ENCODE measurements at regions not wholly inside any gene's neighbourhood (a gene's known extent, or its start where the extent isn't known, plus 50 kb on each side); places are given as distances from the start of the nearest gene placed in this dataset.

- H3K27ac Mint-ChIP-seq, result no peak overlapping the region
- Histone ChIP-seq H3K27ac (ENCODE audit: low read depth in 1 of 2, low read length in 2 of 2) (no peak overlapping the region), H3K4me3 (ENCODE audit: low read length) (no peak overlapping the region), H3K9me3 (ENCODE audit: control insufficient read depth in 1 of 2, insufficient read depth in 1 of 2, low read length in 2 of 2) (peaks cover 0 to 3% of the 10 kb centered on the region in 2 experiments), H3K4me1 (ENCODE audit: insufficient read depth, low read length) (no peaks in the 10 kb centered on the region), H3K36me3 (ENCODE audit: insufficient read depth, low read length) (no peaks in the 10 kb centered on the region), H3K27me3 (ENCODE audit: control insufficient read depth in 1 of 2, insufficient read depth in 2 of 2, low read length in 2 of 2) (no peaks in the 10 kb centered on the region)
- no peaks in the 10 kb centered on the region for H3K36me3 Mint-ChIP-seq (ENCODE audit: low read depth)
- H3K9me3 Mint-ChIP-seq, result no peaks in the 10 kb centered on the region
- CTCF ChIA-PET, result no interaction called here
- intact Hi-C loops (cut with DNase I, micrococcal nuclease), result no loop called here
- POLR2A ChIA-PET, result no interaction called here
- H3K4me1 Mint-ChIP-seq (ENCODE audit: low read depth), result no peaks in the 10 kb centered on the region
- no peaks in the 10 kb centered on the region for H3K27me3 Mint-ChIP-seq
- no peak for DNase-seq
- ATAC-seq (ENCODE audit: poor library complexity), result no peak
- no peak for TF ChIP-seq CTCF (IDR thresholded peaks at IDR 0.05)
- H3K4me3 Mint-ChIP-seq, result no peak overlapping the region
These were observed 57.8 kb upstream of the ZNF423 start for GRCh38 chr16:49913720-49914119.

GRCh38 chr16:49914657-49915056, 58.7 kb upstream of the ZNF423 start:
- H3K27ac Mint-ChIP-seq, result no peak overlapping the region
- intact Hi-C loops (cut with DNase I, micrococcal nuclease), result no loop called here
- no peak overlapping the region for H3K4me3 Mint-ChIP-seq
- Histone ChIP-seq H3K9me3 (ENCODE audit: control insufficient read depth in 1 of 2, insufficient read depth in 1 of 2, low read length in 2 of 2) (peaks cover 0 to 3% of the 10 kb centered on the region in 2 experiments), H3K4me1 (ENCODE audit: insufficient read depth, low read length) (no peaks in the 10 kb centered on the region), H3K27ac (ENCODE audit: low read depth in 1 of 2, low read length in 2 of 2) (no peak overlapping the region), H3K27me3 (ENCODE audit: control insufficient read depth in 1 of 2, insufficient read depth in 2 of 2, low read length in 2 of 2) (no peaks in the 10 kb centered on the region), H3K4me3 (ENCODE audit: low read length) (no peak overlapping the region), H3K36me3 (ENCODE audit: insufficient read depth, low read length) (no peaks in the 10 kb centered on the region)
- TF ChIP-seq CTCF (IDR thresholded peaks at IDR 0.05), result no peak
- no peaks in the 10 kb centered on the region for H3K4me1 Mint-ChIP-seq (ENCODE audit: low read depth)
- no peaks in the 10 kb centered on the region for H3K27me3 Mint-ChIP-seq
- no peaks in the 10 kb centered on the region for H3K36me3 Mint-ChIP-seq (ENCODE audit: low read depth)
- DNase-seq (no peak), ATAC-seq (ENCODE audit: poor library complexity) (no peak)
- ChIA-PET CTCF (no interaction called here), POLR2A (no interaction called here)
- no peaks in the 10 kb centered on the region for H3K9me3 Mint-ChIP-seq

GRCh38 chr16:49918257-49918656, 62.3 kb upstream of the ZNF423 start:
- Histone ChIP-seq H3K27me3 (ENCODE audit: control insufficient read depth in 1 of 2, insufficient read depth in 2 of 2, low read length in 2 of 2) (no peaks in the 10 kb centered on the region), H3K9me3 (ENCODE audit: control insufficient read depth in 1 of 2, insufficient read depth in 1 of 2, low read length in 2 of 2) (no peaks in the 10 kb centered on the region), H3K36me3 (ENCODE audit: insufficient read depth, low read length) (no peaks in the 10 kb centered on the region), H3K4me3 (ENCODE audit: low read length) (no peak overlapping the region), H3K4me1 (ENCODE audit: insufficient read depth, low read length) (no peaks in the 10 kb centered on the region), H3K27ac (ENCODE audit: low read depth in 1 of 2, low read length in 2 of 2) (no peak overlapping the region)
- Mint-ChIP-seq H3K27ac (no peak overlapping the region), H3K27me3 (peaks cover 9% of the 10 kb centered on the region), H3K9me3 (no peaks in the 10 kb centered on the region), H3K4me3 (no peak overlapping the region), H3K4me1 (ENCODE audit: low read depth) (no peaks in the 10 kb centered on the region), H3K36me3 (ENCODE audit: low read depth) (no peaks in the 10 kb centered on the region)
- TF ChIP-seq CTCF (IDR thresholded peaks at IDR 0.05), result no peak
- intact Hi-C loops (cut with DNase I, micrococcal nuclease), result no loop called here
- DNase-seq, result no peak
- no peak for ATAC-seq (ENCODE audit: poor library complexity)
- CTCF ChIA-PET, result no interaction called here
- POLR2A ChIA-PET, result no interaction called here
